ENCODE measurements at regions not wholly inside any gene's neighbourhood (a gene's known extent, or its start where the extent isn't known, plus 50 kb on each side); places are given as distances from the start of the nearest gene placed in this dataset.

DNA sequence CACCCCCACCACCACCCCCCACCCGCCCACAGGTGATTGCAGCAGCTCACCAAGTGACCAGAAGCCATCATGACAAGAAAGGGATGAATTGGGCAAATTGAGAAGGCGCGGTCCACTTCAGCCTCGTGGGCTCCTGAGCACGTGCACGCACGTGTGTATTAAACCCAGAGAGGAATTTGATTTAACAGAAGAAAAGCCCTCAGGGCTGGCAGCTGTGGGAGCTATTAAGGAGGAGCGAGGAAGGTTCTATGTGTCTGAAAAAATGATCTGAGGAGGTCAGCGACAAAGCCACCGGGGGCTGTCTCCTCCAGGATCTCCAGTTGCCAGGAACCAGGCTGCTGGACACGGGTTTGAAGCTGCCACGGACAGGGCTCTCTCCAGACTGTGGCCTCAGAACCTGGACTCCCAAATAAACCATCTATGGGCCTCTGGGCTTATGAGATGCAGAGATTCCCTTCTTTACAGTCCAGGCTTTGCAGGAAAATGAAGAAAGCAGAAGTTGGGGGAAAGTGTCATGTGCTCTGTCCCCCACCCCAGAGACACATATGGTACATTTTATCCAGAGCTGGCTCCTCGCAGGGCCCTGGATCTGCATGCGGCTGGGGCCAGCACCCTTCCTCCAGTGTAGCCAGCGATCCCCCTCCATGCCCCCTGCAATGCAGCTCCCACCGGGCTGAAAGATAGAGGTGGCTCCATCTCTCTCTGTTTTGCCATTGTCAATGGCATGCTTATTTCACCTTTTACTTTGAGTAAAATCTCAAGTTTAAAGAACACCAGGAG lies 219.7 kb upstream of the RPL38 start:
- TF ChIP-seq POLR2A (IDR thresholded peaks at IDR 0.05; ENCODE audit: insufficient read depth in 1 of 2, low read depth in 2 of 2, low read length in 2 of 2) (no peak), ZNF777 (CRISPR knock-in tag; IDR thresholded peaks at IDR 0.05) (no peak), ZNF253 (CRISPR knock-in tag; IDR thresholded peaks at IDR 0.05; ENCODE audit: borderline replicate concordance) (no peak), ZNF629 (CRISPR knock-in tag; conservative IDR thresholded peaks at IDR 0.05) (no peak), ZNF747 (CRISPR knock-in tag; IDR thresholded peaks at IDR 0.05; ENCODE audit: borderline replicate concordance) (no peak), TBP (CRISPR knock-in tag; IDR thresholded peaks at IDR 0.05) (no peak), SRF (IDR thresholded peaks at IDR 0.05; ENCODE audit: low read depth, low read length) (no peak), SMARCE1 (IDR thresholded peaks at IDR 0.05; ENCODE audit: borderline replicate concordance) (no peak), ZNF556 (CRISPR knock-in tag; IDR thresholded peaks at IDR 0.05; ENCODE audit: borderline replicate concordance) (no peak), POLR2AphosphoS5 (IDR thresholded peaks at IDR 0.05; ENCODE audit: low read depth, low read length) (no peak), ATRX (CRISPR knock-in tag; IDR thresholded peaks at IDR 0.05; ENCODE audit: borderline replicate concordance) (no peak)
- TF ChIP-seq, protein P1, sequence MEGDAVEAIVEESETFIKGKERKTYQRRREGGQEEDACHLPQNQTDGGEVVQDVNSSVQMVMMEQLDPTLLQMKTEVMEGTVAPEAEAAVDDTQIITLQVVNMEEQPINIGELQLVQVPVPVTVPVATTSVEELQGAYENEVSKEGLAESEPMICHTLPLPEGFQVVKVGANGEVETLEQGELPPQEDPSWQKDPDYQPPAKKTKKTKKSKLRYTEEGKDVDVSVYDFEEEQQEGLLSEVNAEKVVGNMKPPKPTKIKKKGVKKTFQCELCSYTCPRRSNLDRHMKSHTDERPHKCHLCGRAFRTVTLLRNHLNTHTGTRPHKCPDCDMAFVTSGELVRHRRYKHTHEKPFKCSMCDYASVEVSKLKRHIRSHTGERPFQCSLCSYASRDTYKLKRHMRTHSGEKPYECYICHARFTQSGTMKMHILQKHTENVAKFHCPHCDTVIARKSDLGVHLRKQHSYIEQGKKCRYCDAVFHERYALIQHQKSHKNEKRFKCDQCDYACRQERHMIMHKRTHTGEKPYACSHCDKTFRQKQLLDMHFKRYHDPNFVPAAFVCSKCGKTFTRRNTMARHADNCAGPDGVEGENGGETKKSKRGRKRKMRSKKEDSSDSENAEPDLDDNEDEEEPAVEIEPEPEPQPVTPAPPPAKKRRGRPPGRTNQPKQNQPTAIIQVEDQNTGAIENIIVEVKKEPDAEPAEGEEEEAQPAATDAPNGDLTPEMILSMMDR (CRISPR knock-in tag; IDR thresholded peaks at IDR 0.05) = no peak
- TF ChIP-seq, protein P2, sequence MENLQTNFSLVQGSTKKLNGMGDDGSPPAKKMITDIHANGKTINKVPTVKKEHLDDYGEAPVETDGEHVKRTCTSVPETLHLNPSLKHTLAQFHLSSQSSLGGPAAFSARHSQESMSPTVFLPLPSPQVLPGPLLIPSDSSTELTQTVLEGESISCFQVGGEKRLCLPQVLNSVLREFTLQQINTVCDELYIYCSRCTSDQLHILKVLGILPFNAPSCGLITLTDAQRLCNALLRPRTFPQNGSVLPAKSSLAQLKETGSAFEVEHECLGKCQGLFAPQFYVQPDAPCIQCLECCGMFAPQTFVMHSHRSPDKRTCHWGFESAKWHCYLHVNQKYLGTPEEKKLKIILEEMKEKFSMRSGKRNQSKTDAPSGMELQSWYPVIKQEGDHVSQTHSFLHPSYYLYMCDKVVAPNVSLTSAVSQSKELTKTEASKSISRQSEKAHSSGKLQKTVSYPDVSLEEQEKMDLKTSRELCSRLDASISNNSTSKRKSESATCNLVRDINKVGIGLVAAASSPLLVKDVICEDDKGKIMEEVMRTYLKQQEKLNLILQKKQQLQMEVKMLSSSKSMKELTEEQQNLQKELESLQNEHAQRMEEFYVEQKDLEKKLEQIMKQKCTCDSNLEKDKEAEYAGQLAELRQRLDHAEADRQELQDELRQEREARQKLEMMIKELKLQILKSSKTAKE (CRISPR knock-in tag; IDR thresholded peaks at IDR 0.05; ENCODE audit: borderline replicate concordance) = no peak
- TF ChIP-seq, protein P3, sequence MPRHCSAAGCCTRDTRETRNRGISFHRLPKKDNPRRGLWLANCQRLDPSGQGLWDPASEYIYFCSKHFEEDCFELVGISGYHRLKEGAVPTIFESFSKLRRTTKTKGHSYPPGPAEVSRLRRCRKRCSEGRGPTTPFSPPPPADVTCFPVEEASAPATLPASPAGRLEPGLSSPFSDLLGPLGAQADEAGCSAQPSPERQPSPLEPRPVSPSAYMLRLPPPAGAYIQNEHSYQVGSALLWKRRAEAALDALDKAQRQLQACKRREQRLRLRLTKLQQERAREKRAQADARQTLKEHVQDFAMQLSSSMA (CRISPR knock-in tag; IDR thresholded peaks at IDR 0.05) = no peak

Data from HepG2 (cell line).